RKO (cell line): ENCODE measurements at regions not wholly inside any gene's neighbourhood (a gene's known extent, or its start where the extent isn't known, plus 50 kb on each side); places are given as distances from the start of the nearest gene placed in this dataset.

Experiments used
- DNase-seq: peaks from one replicate; pipeline ENCODE4 v3.0.0-alpha.2; 2016; ENCODE audit warnings: low spot score

GRCh38 chr1:18561967-18562366 lies 68.7 kb upstream of the PAX7 start:
- DNase-seq: no peak

GRCh38 chr1:18564676-18565075 lies 66.0 kb upstream of the PAX7 start:
- DNase-seq: no peak

- DNase-seq: no peak
Measured at GRCh38 chr1:18565321-18565720, 65.3 kb upstream of the PAX7 start.

- DNase-seq: no peak
Measured at GRCh38 chr1:18568489-18568888, 62.2 kb upstream of the PAX7 start.

- DNase-seq: no peak
Measured at GRCh38 chr1:18569251-18569650, 61.4 kb upstream of the PAX7 start.

GRCh38 chr1:18569811-18570545 lies 60.7 kb upstream of the PAX7 start:
- DNase-seq: no peak

- DNase-seq: no peak
Measured at GRCh38 chr1:18571275-18571674, 59.4 kb upstream of the PAX7 start.

GRCh38 chr1:18572022-18572880 lies 58.4 kb upstream of the PAX7 start:
- no peak for DNase-seq

- DNase-seq: no peak
Measured at GRCh38 chr1:18573170-18573569, 57.5 kb upstream of the PAX7 start.

GRCh38 chr1:18574754-18575153 lies 55.9 kb upstream of the PAX7 start:
- no peak for DNase-seq

GRCh38 chr1:18575620-18576019 lies 55.0 kb upstream of the PAX7 start:
- peak; percentile 22 for DNase-seq

- DNase-seq: no peak
Measured at GRCh38 chr1:18578271-18578670, 52.4 kb upstream of the PAX7 start.

GRCh38 chr1:18579267-18579666 lies 51.4 kb upstream of the PAX7 start:
- DNase-seq: peak; percentile 30

GRCh38 chr1:18580047-18580446 lies 50.6 kb upstream of the PAX7 start:
- no peak for DNase-seq

GRCh38 chr1:18580691-18581419 lies 49.8 kb upstream of the PAX7 start:
- DNase-seq: no peak
